Spinal cord (tissue), 9 donors: ENCODE measurements at regions not wholly inside any gene's neighbourhood (a gene's known extent, or its start where the extent isn't known, plus 50 kb on each side); places are given as distances from the start of the nearest gene placed in this dataset.

Experiments
- DNase-seq, 6 donors: peaks; one replicate each; pipeline versions ENCODE4 v3.0.0 to v3.0.0-alpha.2; 2013 to 2015; ENCODE audit warnings: low spot score in 6 of 6, low read depth in 4 of 6
- H3K27ac ChIP-seq: one replicate; pipeline ENCODE4 v1.5.1; 2013; ENCODE audit warnings: low read depth, low read length, control low read depth
- H3K27me3 ChIP-seq: one replicate; pipeline ENCODE4 v1.6.1; 2013; ENCODE audit warnings: low read length; ENCODE audit not compliant: control insufficient read depth, insufficient read depth
- H3K36me3 ChIP-seq: one replicate; pipeline ENCODE4 v1.6.1; 2013; ENCODE audit warnings: low read length; ENCODE audit not compliant: control insufficient read depth, insufficient read depth
- H3K4me1 ChIP-seq: one replicate; pipeline ENCODE4 v1.6.1; 2013; ENCODE audit warnings: low read length; ENCODE audit not compliant: control insufficient read depth, insufficient read depth
- H3K4me3 ChIP-seq: one replicate; pipeline ENCODE4 v1.5.1; 2013; ENCODE audit warnings: low read depth, low read length, control low read depth
- H3K9me3 ChIP-seq: one replicate; pipeline ENCODE4 v1.6.1; 2013; ENCODE audit warnings: low read length; ENCODE audit not compliant: control insufficient read depth, insufficient read depth
- WGBS: methylation state at CpG from one replicate; pipeline ENCODE4 v1.1.5; 2013; ENCODE audit warnings: missing lambda C conversion rate; ENCODE audit not compliant: insufficient coverage; 5-methylcytosine and 5-hydroxymethylcytosine counted together
- donor health status: healthy.

DNA sequence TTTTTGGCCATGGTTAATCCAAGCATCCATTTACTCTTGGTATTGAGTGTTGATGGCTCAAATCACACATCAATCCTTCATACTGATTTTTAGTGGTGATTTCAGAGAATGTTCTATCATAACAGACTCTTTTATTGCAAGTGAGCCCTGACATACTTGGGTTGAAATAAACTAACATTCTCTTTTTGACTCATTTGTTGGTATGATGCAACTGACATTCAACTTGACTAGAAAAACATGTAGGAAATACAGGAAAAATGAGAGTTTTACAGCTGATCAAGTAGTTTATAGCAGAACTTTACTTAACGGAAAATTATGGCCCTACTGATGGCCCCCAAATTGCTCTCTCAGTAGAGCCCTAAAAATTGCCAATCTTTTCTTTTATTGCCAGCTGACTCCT lies 173.9 kb upstream of the CD96 start:
- no peak for DNase-seq
- peaks cover 4% of the 10 kb centered on the region for H3K9me3 ChIP-seq
- no peaks in the 10 kb centered on the region for H3K27me3 ChIP-seq
- H3K4me3 ChIP-seq: no peak overlapping the region
- no peaks in the 10 kb centered on the region for H3K4me1 ChIP-seq
- 78% methylated on average over 1 of the region's 1 CpG for WGBS
- H3K27ac ChIP-seq: no peak overlapping the region
- no peaks in the 10 kb centered on the region for H3K36me3 ChIP-seq

DNA sequence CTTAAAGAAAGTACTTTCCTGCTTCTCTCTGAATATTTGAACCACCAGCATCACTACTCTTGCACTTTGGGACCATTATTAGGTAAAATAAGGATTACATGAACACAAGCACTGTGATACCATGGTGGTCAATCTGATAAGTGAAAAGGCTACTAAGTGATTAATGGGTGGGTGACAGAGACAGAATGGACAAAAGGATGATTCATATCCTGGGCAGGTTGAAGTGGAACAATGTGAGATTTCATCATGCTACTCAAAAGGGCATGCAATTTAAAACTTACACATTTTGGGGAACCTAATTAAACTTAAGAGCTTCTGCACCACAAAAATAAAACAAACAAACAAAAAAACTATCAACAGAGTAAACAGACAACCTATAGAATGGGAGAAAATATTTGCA lies 172.0 kb upstream of the CD96 start:
- Histone ChIP-seq H3K4me1 (no peaks in the 10 kb centered on the region), H3K4me3 (no peak overlapping the region), H3K27me3 (no peaks in the 10 kb centered on the region), H3K27ac (no peak overlapping the region), H3K9me3 (peaks cover 4% of the 10 kb centered on the region), H3K36me3 (no peaks in the 10 kb centered on the region)
- DNase-seq: no peak

DNA sequence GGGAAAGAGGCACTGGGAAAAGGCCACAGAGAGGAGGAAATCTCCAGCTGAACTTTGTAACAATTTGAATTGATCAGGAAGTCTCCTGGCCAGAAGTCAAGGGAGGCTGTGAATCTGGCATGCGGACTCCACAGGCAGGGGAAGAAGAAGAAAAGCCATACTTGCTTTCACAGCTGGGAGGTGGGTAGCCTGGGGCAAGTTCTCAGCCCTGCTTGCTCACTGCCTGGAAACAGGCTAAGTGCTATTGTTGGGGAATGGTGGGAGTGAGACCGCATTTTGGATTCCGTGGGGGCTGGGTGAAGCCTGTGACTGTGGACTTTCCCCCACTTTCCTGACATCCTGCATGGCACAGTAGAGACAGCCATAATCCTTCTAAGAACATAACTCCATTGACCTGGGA lies 168.8 kb upstream of the CD96 start:
- H3K4me3 ChIP-seq: no peak overlapping the region
- no peaks in the 10 kb centered on the region for H3K36me3 ChIP-seq
- peaks cover 5% of the 10 kb centered on the region for H3K9me3 ChIP-seq
- no peaks in the 10 kb centered on the region for H3K4me1 ChIP-seq
- no peak for DNase-seq
- no peaks in the 10 kb centered on the region for H3K27me3 ChIP-seq
- H3K27ac ChIP-seq: no peak overlapping the region
- 100% methylated on average over 1 of the region's 3 CpGs for WGBS

DNA sequence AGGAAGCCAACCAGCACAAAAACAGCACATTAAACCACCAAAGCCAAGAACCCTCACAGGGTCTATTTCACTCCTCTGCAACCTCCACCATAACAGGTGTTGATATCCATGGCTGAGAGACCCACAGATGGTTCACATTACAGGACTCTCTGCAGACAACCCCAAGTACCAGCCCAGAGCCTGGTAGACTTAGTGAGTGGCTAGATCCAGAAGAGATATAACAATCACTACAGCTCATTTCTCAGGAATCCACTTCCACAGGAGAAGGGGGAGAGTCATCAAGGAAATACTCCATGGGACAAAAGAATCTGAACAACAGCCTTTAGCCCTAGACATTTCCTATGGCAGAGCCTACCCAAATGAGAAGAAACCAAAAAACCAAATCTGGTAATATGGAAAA lies 168.1 kb upstream of the CD96 start:
- DNase-seq: no peak
- Histone ChIP-seq H3K4me3 (no peak overlapping the region), H3K4me1 (no peaks in the 10 kb centered on the region), H3K36me3 (no peaks in the 10 kb centered on the region), H3K27me3 (no peaks in the 10 kb centered on the region), H3K27ac (no peak overlapping the region), H3K9me3 (peaks cover 5% of the 10 kb centered on the region)

DNA sequence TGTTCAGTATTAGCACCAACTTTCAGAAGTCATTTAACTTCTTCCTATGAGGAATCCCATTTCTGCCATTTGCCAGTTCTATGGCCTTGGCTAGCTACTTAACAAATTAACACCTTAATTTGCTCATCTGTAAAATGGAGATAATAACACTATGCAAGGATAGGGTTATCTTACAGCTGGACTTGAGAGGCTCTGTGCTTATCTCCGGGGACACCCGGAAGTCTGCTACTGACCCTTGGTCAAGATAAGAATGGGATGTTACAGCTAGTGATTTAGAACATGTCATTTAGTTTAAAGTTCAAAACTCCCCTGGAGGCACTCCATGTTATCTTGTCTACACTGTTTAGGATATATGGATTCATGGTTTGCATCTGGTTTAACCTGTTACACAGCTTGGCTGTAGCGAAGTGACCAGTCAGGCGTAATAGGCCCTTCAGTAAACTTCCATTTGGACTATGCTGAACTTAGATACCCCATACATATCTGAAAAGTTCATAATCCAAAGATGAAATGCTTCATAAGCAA lies 156.0 kb upstream of the CD96 start:
- Histone ChIP-seq H3K27me3 (no peaks in the 10 kb centered on the region), H3K4me1 (no peaks in the 10 kb centered on the region), H3K27ac (no peak overlapping the region), H3K9me3 (no peaks in the 10 kb centered on the region), H3K4me3 (no peak overlapping the region), H3K36me3 (no peaks in the 10 kb centered on the region)
- DNase-seq: no peak
- 100% methylated on average over 3 of the region's 4 CpGs for WGBS

DNA sequence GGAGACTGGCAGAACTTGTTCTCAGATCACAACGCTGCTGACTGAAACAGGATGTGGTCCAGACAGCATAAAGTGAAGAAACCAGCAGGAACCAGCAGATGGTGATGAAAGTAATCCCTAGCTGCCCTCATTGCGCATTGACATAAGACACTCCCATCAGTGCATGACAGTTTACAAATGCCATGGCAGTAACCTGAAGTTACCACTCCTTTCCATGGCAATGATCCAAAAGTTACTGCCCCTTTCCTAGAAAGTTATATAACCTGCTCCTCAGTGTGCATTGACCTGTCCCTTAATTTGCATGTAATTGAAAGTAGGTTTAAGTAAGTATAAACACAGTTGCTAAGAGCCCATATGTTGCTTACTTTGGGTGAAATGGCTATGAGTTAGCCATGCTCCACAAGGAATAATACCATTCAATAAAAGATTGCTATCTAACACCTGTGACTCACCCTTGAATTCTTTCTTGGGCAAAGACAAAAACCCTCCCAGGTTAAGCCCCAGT lies 149.1 kb upstream of the CD96 start:
- Histone ChIP-seq H3K4me1 (no peaks in the 10 kb centered on the region), H3K27me3 (no peaks in the 10 kb centered on the region), H3K36me3 (no peaks in the 10 kb centered on the region), H3K4me3 (no peak overlapping the region), H3K9me3 (no peaks in the 10 kb centered on the region), H3K27ac (no peak overlapping the region)
- 100% methylated on average over 1 of the region's 2 CpGs for WGBS
- no peak for DNase-seq

DNA sequence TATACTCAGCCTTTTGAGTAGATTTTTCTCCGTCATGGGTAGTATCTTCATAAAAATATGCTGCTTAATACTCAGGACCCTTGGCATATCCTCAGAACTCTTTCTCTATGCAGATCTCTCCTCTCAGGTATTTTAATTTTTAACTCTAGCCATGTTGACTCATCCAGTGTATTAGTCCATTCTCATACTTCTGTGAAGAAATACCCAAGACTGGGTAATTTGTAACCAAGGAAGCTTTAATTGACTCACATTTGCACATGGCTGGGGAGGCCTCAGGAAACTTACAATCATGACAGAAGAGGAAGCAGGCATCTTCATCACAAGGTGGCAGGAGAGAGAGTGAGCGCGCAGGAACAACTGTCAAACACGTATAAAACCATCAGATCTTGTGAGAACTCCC lies 129.3 kb upstream of the CD96 start:
- Histone ChIP-seq H3K4me3 (no peak overlapping the region), H3K4me1 (no peaks in the 10 kb centered on the region), H3K9me3 (peaks cover 2% of the 10 kb centered on the region), H3K36me3 (no peaks in the 10 kb centered on the region), H3K27ac (no peak overlapping the region), H3K27me3 (no peaks in the 10 kb centered on the region)
- WGBS: no CpG with 5 or more reads among the region's 4 CpGs
- no peak for DNase-seq

DNA sequence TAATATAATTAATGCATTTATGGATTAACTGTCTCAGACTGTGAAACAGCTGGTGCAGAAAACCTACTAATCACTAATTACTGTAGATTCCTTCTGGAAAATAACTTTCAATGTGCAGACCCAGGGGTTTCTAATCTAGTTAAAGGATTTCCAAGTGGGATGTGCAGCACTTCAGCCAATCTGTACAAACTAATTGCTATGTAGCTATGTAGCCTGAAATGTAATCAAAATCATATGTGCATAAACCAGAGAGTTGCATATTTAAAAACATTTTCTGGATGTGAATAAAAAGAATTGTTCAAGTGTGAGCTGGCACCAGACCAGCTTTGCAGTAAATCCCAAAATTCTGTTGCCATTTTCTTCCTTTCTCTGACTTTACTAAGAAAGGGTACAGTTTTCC lies 127.5 kb upstream of the CD96 start:
- DNase-seq: peak in 2 of 6 donors; percentile 1 to 64
- Histone ChIP-seq H3K9me3 (no peaks in the 10 kb centered on the region), H3K4me1 (no peaks in the 10 kb centered on the region)

DNA sequence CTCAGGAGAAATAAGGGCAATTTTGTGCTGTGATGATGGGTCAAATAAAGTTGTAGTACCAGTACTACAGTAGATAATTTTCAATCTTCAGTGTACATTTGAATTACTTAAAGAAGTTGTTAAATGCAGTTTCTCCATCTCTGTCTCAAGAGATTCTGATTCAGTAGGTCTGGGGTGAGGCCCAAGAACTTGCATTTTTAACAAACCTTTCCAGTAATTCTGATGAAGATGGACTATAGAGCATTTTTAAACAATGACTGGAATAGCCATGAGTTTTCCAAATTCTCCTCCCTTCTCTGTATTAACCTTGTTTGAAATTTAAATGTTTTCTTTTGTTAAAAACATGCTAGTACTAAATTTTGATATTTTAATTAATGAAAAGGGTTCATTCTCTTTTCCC lies 127.0 kb upstream of the CD96 start:
- Histone ChIP-seq H3K4me3 (no peak overlapping the region), H3K4me1 (no peaks in the 10 kb centered on the region), H3K36me3 (no peaks in the 10 kb centered on the region), H3K27me3 (no peaks in the 10 kb centered on the region), H3K9me3 (no peaks in the 10 kb centered on the region), H3K27ac (no peak overlapping the region)
- DNase-seq: no peak

More for the DNA sequence above, 127.5 kb upstream of the CD96 start:
- H3K36me3 ChIP-seq: no peaks in the 10 kb centered on the region
- H3K27ac ChIP-seq: no peak overlapping the region
- H3K27me3 ChIP-seq: no peaks in the 10 kb centered on the region
- H3K4me3 ChIP-seq: no peak overlapping the region

DNA sequence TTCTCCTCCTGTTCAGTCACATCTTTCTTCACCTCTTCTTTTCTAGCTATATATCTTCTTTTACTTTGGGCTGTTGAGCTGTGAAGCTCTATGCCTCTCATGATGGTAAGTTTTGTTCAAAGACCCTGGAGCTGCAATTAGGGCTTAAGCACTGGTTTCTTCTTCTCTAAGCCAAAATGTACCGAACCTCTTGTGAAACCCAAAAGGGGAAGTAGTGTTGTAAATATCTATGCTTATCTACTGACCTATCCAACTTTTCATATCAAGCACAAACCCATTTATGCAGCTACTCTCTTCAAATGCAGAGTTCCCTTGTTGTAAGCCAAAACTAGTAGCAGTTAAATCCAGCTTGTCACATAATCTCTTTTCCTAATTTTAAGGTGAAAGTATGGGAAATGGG lies 123.6 kb upstream of the CD96 start:
- Histone ChIP-seq H3K36me3 (no peaks in the 10 kb centered on the region), H3K9me3 (no peaks in the 10 kb centered on the region), H3K27ac (no peak overlapping the region), H3K4me3 (no peak overlapping the region), H3K27me3 (no peaks in the 10 kb centered on the region), H3K4me1 (no peaks in the 10 kb centered on the region)
- WGBS: no CpG with 5 or more reads among the region's 1 CpG
- no peak for DNase-seq
